GM18499 (cell line): ENCODE measurements at regions not wholly inside any gene's neighbourhood (a gene's known extent, or its start where the extent isn't known, plus 50 kb on each side); places are given as distances from the start of the nearest gene placed in this dataset.
"Not testable (repeated sequence)": the region's sequence is repeated elsewhere in the genome, so short reads cannot be mapped to it uniquely, and the experiment has no call there.

Source experiments
- ATAC-seq: cut with Tn5 transposase; IDR thresholded peaks from one replicate; pipeline ENCODE4 v1.9.1; 2021; ENCODE audit warnings: moderate number of reproducible peaks; ENCODE audit not compliant: insufficient read depth, unreplicated experiment

- ATAC-seq = no peak
Observed at GRCh38 chr7:114293289-114294012, 121.2 kb upstream of the FOXP2 start.

GRCh38 chr7:114279901-114280300 is 134.7 kb upstream of the FOXP2 start:
- ATAC-seq = no peak

GRCh38 chr7:114273218-114273617 is 141.4 kb upstream of the FOXP2 start:
- ATAC-seq = no peak

- ATAC-seq = no peak
Observed at GRCh38 chr7:114269714-114270113, 144.9 kb upstream of the FOXP2 start.

- not testable (repeated sequence) for ATAC-seq
Observed at GRCh38 chr7:114267550-114267949, 147.1 kb upstream of the FOXP2 start.

GRCh38 chr7:114264023-114264422 is 150.6 kb upstream of the FOXP2 start:
- ATAC-seq = no peak

- ATAC-seq = no peak
Observed at GRCh38 chr7:114263219-114263618, 151.4 kb upstream of the FOXP2 start.

GRCh38 chr7:114255404-114255841 is 159.2 kb upstream of the FOXP2 start:
- ATAC-seq = no peak

GRCh38 chr7:114243646-114244045 is 171.0 kb upstream of the FOXP2 start:
- no peak for ATAC-seq

GRCh38 chr7:114242992-114243507 is 171.6 kb upstream of the FOXP2 start:
- ATAC-seq = no peak

GRCh38 chr7:114229246-114229645 is 185.4 kb upstream of the FOXP2 start:
- no peak for ATAC-seq

GRCh38 chr7:114225784-114226183 is 188.8 kb upstream of the FOXP2 start:
- ATAC-seq = no peak

- no peak for ATAC-seq
Observed at GRCh38 chr7:114218283-114218682, 196.3 kb upstream of the FOXP2 start.

GRCh38 chr7:114217026-114217806 is 197.4 kb upstream of the FOXP2 start:
- no peak for ATAC-seq

- ATAC-seq = no peak
Observed at GRCh38 chr7:114214466-114214865, 200.1 kb upstream of the FOXP2 start.

GRCh38 chr7:114212721-114213429 is 201.7 kb upstream of the FOXP2 start:
- ATAC-seq = no peak

GRCh38 chr7:114209968-114210367 is 204.6 kb upstream of the FOXP2 start:
- ATAC-seq = no peak

- no peak for ATAC-seq
Observed at GRCh38 chr7:114206688-114207087, 207.9 kb upstream of the FOXP2 start.

- no peak for ATAC-seq
Observed at GRCh38 chr7:114196517-114196916, 218.1 kb upstream of the FOXP2 start.

- no peak for ATAC-seq
Observed at GRCh38 chr7:114190387-114190786, 224.2 kb upstream of the FOXP2 start.
